Tibial nerve (tissue), 3 donors: ENCODE measurements at regions not wholly inside any gene's neighbourhood (a gene's known extent, or its start where the extent isn't known, plus 50 kb on each side); places are given as distances from the start of the nearest gene placed in this dataset.

Source experiments
- CTCF ChIP-seq, 5 experiments: fragments of 200-600 bp in 3 of 5; fragments of 450-650 bp in 2 of 5; sonication (generic) in 3 of 5; IDR thresholded peaks; one replicate each; pipeline ENCODE4 v1.5.1; 2016 to 2019; ENCODE audit warnings: antibody characterized with exemption in 5 of 5, mild to moderate bottlenecking in 3 of 5, moderate library complexity in 2 of 5
- POLR2A ChIP-seq, 2 donors: fragments of 450-650 bp; IDR thresholded peaks; one replicate each; pipeline ENCODE4 v1.6.1; 2017; ENCODE audit warnings: antibody characterized with exemption in 2 of 2, mild to moderate bottlenecking in 2 of 2, moderate library complexity in 2 of 2

- no peak for TF ChIP-seq POLR2A (IDR thresholded peaks at IDR 0.05)
- TF ChIP-seq CTCF (IDR thresholded peaks at IDR 0.05) = no peak
These were observed 672.0 kb upstream of the NRP1 start for GRCh38 chr10:34006471-34006870.
